GM21619 (cell line): ENCODE measurements at regions not wholly inside any gene's neighbourhood (a gene's known extent, or its start where the extent isn't known, plus 50 kb on each side); places are given as distances from the start of the nearest gene placed in this dataset.

Experiments
- ATAC-seq: cut with Tn5 transposase; IDR thresholded peaks from one replicate; pipeline ENCODE4 v1.9.1; 2021; ENCODE audit not compliant: unreplicated experiment

GRCh38 chr13:74084375-74084935, 49.7 kb downstream of the KLF12 start:
- no peak for ATAC-seq

- no peak for ATAC-seq
These were observed 51.5 kb downstream of the KLF12 start for GRCh38 chr13:74082741-74083160.

- no peak for ATAC-seq
These were observed 53.4 kb downstream of the KLF12 start for GRCh38 chr13:74080762-74081161.

GRCh38 chr13:74077792-74078191, 56.4 kb downstream of the KLF12 start:
- ATAC-seq = no peak

- ATAC-seq = no peak
These were observed 56.8 kb downstream of the KLF12 start for GRCh38 chr13:74077375-74077774.

- no peak for ATAC-seq
These were observed 59.5 kb downstream of the KLF12 start for GRCh38 chr13:74074723-74075122.

- no peak for ATAC-seq
These were observed 60.9 kb downstream of the KLF12 start for GRCh38 chr13:74073274-74073673.

GRCh38 chr13:74070513-74070912, 63.7 kb downstream of the KLF12 start:
- no peak for ATAC-seq

GRCh38 chr13:74070065-74070464, 64.1 kb downstream of the KLF12 start:
- ATAC-seq = peak; percentile 56

GRCh38 chr13:74068471-74068870, 65.7 kb downstream of the KLF12 start:
- no peak for ATAC-seq

GRCh38 chr13:74067818-74068217, 66.4 kb downstream of the KLF12 start:
- ATAC-seq = no peak

GRCh38 chr13:74066937-74067336, 67.3 kb downstream of the KLF12 start:
- ATAC-seq = no peak

- ATAC-seq = no peak
These were observed 69.3 kb downstream of the KLF12 start for GRCh38 chr13:74064805-74065312.

- ATAC-seq = no peak
These were observed 70.6 kb downstream of the KLF12 start for GRCh38 chr13:74063533-74064100.

- ATAC-seq = peak; percentile 77
These were observed 71.3 kb downstream of the KLF12 start for GRCh38 chr13:74062933-74063332.

GRCh38 chr13:74061926-74062595, 72.1 kb downstream of the KLF12 start:
- ATAC-seq = peak; percentile 76

GRCh38 chr13:74056801-74057542, 77.2 kb downstream of the KLF12 start:
- no peak for ATAC-seq

- no peak for ATAC-seq
These were observed 81.7 kb downstream of the KLF12 start for GRCh38 chr13:74052402-74052928.

GRCh38 chr13:74048756-74049155, 85.4 kb downstream of the KLF12 start:
- no peak for ATAC-seq

GRCh38 chr13:74047931-74048600, 86.1 kb downstream of the KLF12 start:
- no peak for ATAC-seq

- ATAC-seq = no peak
These were observed 87.8 kb downstream of the KLF12 start for GRCh38 chr13:74046431-74046830.
